HG02642 (cell line): ENCODE measurements at regions not wholly inside any gene's neighbourhood (a gene's known extent, or its start where the extent isn't known, plus 50 kb on each side); places are given as distances from the start of the nearest gene placed in this dataset.
A peak's percentile ranks its signal among the peaks of the same experiment; 100 is the strongest.

Experiments used
- ATAC-seq: cut with Tn5 transposase; IDR thresholded peaks from one replicate; pipeline ENCODE4 v1.9.1; 2021; ENCODE audit warnings: mild to moderate bottlenecking; ENCODE audit not compliant: unreplicated experiment, poor library complexity

- ATAC-seq = no peak
These were observed 95.6 kb upstream of the RAB3GAP2 start for GRCh38 chr1:220367833-220368232.

- ATAC-seq = no peak
These were observed 94.0 kb upstream of the RAB3GAP2 start for GRCh38 chr1:220366269-220366668.

- no peak for ATAC-seq
These were observed 91.1 kb upstream of the RAB3GAP2 start for GRCh38 chr1:220363196-220363837.

GRCh38 chr1:220356981-220357850 is 85.0 kb upstream of the RAB3GAP2 start:
- ATAC-seq = no peak

GRCh38 chr1:220353229-220354012 is 81.2 kb upstream of the RAB3GAP2 start:
- no peak for ATAC-seq

GRCh38 chr1:220348211-220348610 is 76.0 kb upstream of the RAB3GAP2 start:
- ATAC-seq = no peak

- ATAC-seq = no peak
These were observed 75.5 kb upstream of the RAB3GAP2 start for GRCh38 chr1:220347654-220348175.

- peak; percentile 75 for ATAC-seq
These were observed 72.5 kb upstream of the RAB3GAP2 start for GRCh38 chr1:220344745-220345144.

- no peak for ATAC-seq
These were observed 70.6 kb upstream of the RAB3GAP2 start for GRCh38 chr1:220342853-220343252.

- ATAC-seq = no peak
These were observed 68.9 kb upstream of the RAB3GAP2 start for GRCh38 chr1:220341126-220341525.

GRCh38 chr1:220339581-220339980 is 67.3 kb upstream of the RAB3GAP2 start:
- no peak for ATAC-seq

GRCh38 chr1:220338759-220339158 is 66.5 kb upstream of the RAB3GAP2 start:
- ATAC-seq = no peak

- no peak for ATAC-seq
These were observed 64.3 kb upstream of the RAB3GAP2 start for GRCh38 chr1:220336391-220337031.

- ATAC-seq = no peak
These were observed 63.4 kb upstream of the RAB3GAP2 start for GRCh38 chr1:220335668-220336067.

GRCh38 chr1:220331318-220331717 is 59.1 kb upstream of the RAB3GAP2 start:
- ATAC-seq = no peak

GRCh38 chr1:220330265-220330664 is 58.0 kb upstream of the RAB3GAP2 start:
- ATAC-seq = no peak

GRCh38 chr1:220327106-220327505 is 54.9 kb upstream of the RAB3GAP2 start:
- ATAC-seq = no peak

GRCh38 chr1:220326578-220326977 is 54.3 kb upstream of the RAB3GAP2 start:
- ATAC-seq = no peak

- ATAC-seq = no peak
These were observed 53.2 kb upstream of the RAB3GAP2 start for GRCh38 chr1:220325306-220325995.

- no peak for ATAC-seq
These were observed 51.5 kb upstream of the RAB3GAP2 start for GRCh38 chr1:220323717-220324116.
